ENCODE measurements at regions not wholly inside any gene's neighbourhood (a gene's known extent, or its start where the extent isn't known, plus 50 kb on each side); places are given as distances from the start of the nearest gene placed in this dataset.

- DNase-seq, result no peak
These were observed 396.6 kb downstream of the NPHP4 start for GRCh38 chr1:5595531-5596170.

- DNase-seq, result no peak
These were observed 397.9 kb downstream of the NPHP4 start for GRCh38 chr1:5594056-5594956.

GRCh38 chr1:5590717-5591116 lies 401.5 kb downstream of the NPHP4 start:
- DNase-seq, result no peak

GRCh38 chr1:5586629-5587028 lies 405.6 kb downstream of the NPHP4 start:
- DNase-seq, result no peak

GRCh38 chr1:5585256-5585655 lies 407.0 kb downstream of the NPHP4 start:
- no peak for DNase-seq

- no peak for DNase-seq
These were observed 411.3 kb downstream of the NPHP4 start for GRCh38 chr1:5580926-5581325.

GRCh38 chr1:5579966-5580365 lies 412.3 kb downstream of the NPHP4 start:
- no peak for DNase-seq

- DNase-seq, result no peak
These were observed 413.5 kb downstream of the NPHP4 start for GRCh38 chr1:5578690-5579089.

GRCh38 chr1:5577255-5578040 lies 414.8 kb downstream of the NPHP4 start:
- DNase-seq, result no peak

- no peak for DNase-seq
These were observed 415.6 kb downstream of the NPHP4 start for GRCh38 chr1:5576673-5577065.

- no peak for DNase-seq
These were observed 416.1 kb downstream of the NPHP4 start for GRCh38 chr1:5576011-5576672.

GRCh38 chr1:5575396-5575940 lies 416.8 kb downstream of the NPHP4 start:
- no peak for DNase-seq

- no peak for DNase-seq
These were observed 417.6 kb downstream of the NPHP4 start for GRCh38 chr1:5574641-5575040.

GRCh38 chr1:5572794-5573193 lies 419.4 kb downstream of the NPHP4 start:
- no peak for DNase-seq

- DNase-seq, result no peak
These were observed 420.3 kb downstream of the NPHP4 start for GRCh38 chr1:5571861-5572401.

GRCh38 chr1:5571438-5571837 lies 420.8 kb downstream of the NPHP4 start:
- DNase-seq, result no peak

- DNase-seq, result no peak
These were observed 421.3 kb downstream of the NPHP4 start for GRCh38 chr1:5570931-5571330.

- DNase-seq, result no peak
These were observed 423.9 kb downstream of the NPHP4 start for GRCh38 chr1:5568321-5568720.

- no peak for DNase-seq
These were observed 424.4 kb downstream of the NPHP4 start for GRCh38 chr1:5567839-5568238.

- DNase-seq, result no peak
These were observed 425.3 kb downstream of the NPHP4 start for GRCh38 chr1:5566924-5567323.

- no peak for DNase-seq
These were observed 426.7 kb downstream of the NPHP4 start for GRCh38 chr1:5565281-5566125.
